ENCODE measurements at regions not wholly inside any gene's neighbourhood (a gene's known extent, or its start where the extent isn't known, plus 50 kb on each side); places are given as distances from the start of the nearest gene placed in this dataset.

GRCh38 chr20:51127713-51128112, 104.8 kb upstream of the KCNG1 start:
- TF ChIP-seq POLR2A (IDR thresholded peaks at IDR 0.05; ENCODE audit: low read depth, low read length) = no peak
- no peak for TF ChIP-seq TAF1 (IDR thresholded peaks at IDR 0.05; ENCODE audit: low read depth, low read length)
- no peak for TF ChIP-seq POLR2AphosphoS5 (IDR thresholded peaks at IDR 0.05; ENCODE audit: low read depth, low read length)
